Keratinocyte (primary cell): ENCODE measurements at regions not wholly inside any gene's neighbourhood (a gene's known extent, or its start where the extent isn't known, plus 50 kb on each side); places are given as distances from the start of the nearest gene placed in this dataset.

ENCODE experiments used
- DNase-seq: peaks from one replicate; pipeline ENCODE4 v3.0.0-alpha.2; 2011; ENCODE audit warnings: low read depth, missing footprints, low spot score
- FAIRE-seq: peaks from 2 replicates; lab custom pipeline; 2011; peaks lifted over from hg19 to GRCh38; lab: Jason Lieb, UNC
- H2AFZ ChIP-seq: 2 replicates; pipeline ENCODE4 v1.6.0; 2012; ENCODE audit warnings: low read length, control low read depth, inconsistent platforms; ENCODE audit not compliant: control insufficient read depth
- H3K27ac ChIP-seq: 2 replicates; pipeline ENCODE4 v1.5.1; 2011; ENCODE audit warnings: low read length; ENCODE audit not compliant: control insufficient read depth, insufficient read depth
- H3K27me3 ChIP-seq: 3 replicates; pipeline ENCODE4 v1.6.0; 2011; ENCODE audit warnings: low read length; ENCODE audit not compliant: control insufficient read depth, insufficient read depth; ENCODE audit errors: extremely low read depth
- H3K36me3 ChIP-seq, 2 experiments: 2 replicates in 1 of 2; 3 replicates in 1 of 2; pipeline ENCODE4 v1.5.1; 2011; ENCODE audit warnings: low read length in 2 of 2, mild to moderate bottlenecking in 1 of 2; ENCODE audit not compliant: control insufficient read depth in 2 of 2, insufficient read depth in 2 of 2; ENCODE audit errors: extremely low read depth in 1 of 2
- H3K4me1 ChIP-seq: 3 replicates; pipeline ENCODE4 v1.5.1; 2011; ENCODE audit warnings: low read length; ENCODE audit not compliant: control insufficient read depth, insufficient read depth; ENCODE audit errors: extremely low read depth
- H3K4me2 ChIP-seq: 3 replicates; pipeline ENCODE4 v1.6.0; 2011; ENCODE audit warnings: low read depth, low read length; ENCODE audit not compliant: control insufficient read depth, insufficient read depth; ENCODE audit errors: extremely low read depth
- H3K4me3 ChIP-seq, 3 experiments: fragments of 200-600 bp in 1 of 3; sonication (generic) in 1 of 3; 2 replicates in 2 of 3; 3 replicates in 1 of 3; pipeline ENCODE4 v1.5.1; 2011 to 2016; ENCODE audit warnings: low read length in 3 of 3, mild to moderate bottlenecking in 3 of 3, control low read depth in 2 of 3, inconsistent platforms in 1 of 3, low read depth in 1 of 3, mixed read lengths in 1 of 3, mixed run types in 1 of 3, moderate library complexity in 1 of 3; ENCODE audit not compliant: control insufficient read depth in 2 of 3, insufficient read depth in 2 of 3; ENCODE audit errors: extremely low read depth in 1 of 3
- H3K79me2 ChIP-seq: 2 replicates; pipeline ENCODE4 v1.6.0; 2012; ENCODE audit warnings: low read length; ENCODE audit not compliant: control insufficient read depth, insufficient read depth
- H3K9ac ChIP-seq: 3 replicates; pipeline ENCODE4 v1.6.0; 2011; ENCODE audit warnings: low read length; ENCODE audit not compliant: control insufficient read depth, insufficient read depth; ENCODE audit errors: extremely low read depth
- H3K9me1 ChIP-seq: 3 replicates; pipeline ENCODE4 v1.6.0; 2011; ENCODE audit warnings: low read length; ENCODE audit not compliant: control insufficient read depth, insufficient read depth; ENCODE audit errors: extremely low read depth
- H3K9me3 ChIP-seq: 2 replicates; pipeline ENCODE4 v1.5.1; 2012; ENCODE audit warnings: low read depth, low read length; ENCODE audit not compliant: control insufficient read depth
- H4K20me1 ChIP-seq: 3 replicates; pipeline ENCODE4 v1.6.0; 2011; ENCODE audit warnings: low read length; ENCODE audit not compliant: control insufficient read depth, insufficient read depth; ENCODE audit errors: extremely low read depth
- EZH2 ChIP-seq: IDR thresholded peaks from one replicate; pipeline ENCODE4 v1.6.1; 2012; ENCODE audit warnings: inconsistent platforms, mild to moderate bottlenecking, low read length, moderate library complexity
- dilution Hi-C: fragments of 300-500 bp; cut with MboI; formaldehyde crosslinking; loops from one replicate; pipeline ENCODE4 v1.7.0; 2020; ENCODE audit warnings: low sequenced_read_pairs; ENCODE audit not compliant: extremely low pct_ligation_motif_present
- TF ChIP-seq, protein P1 (sequence below), 3 experiments: IDR thresholded peaks in 1 of 3; conservative IDR thresholded peaks in 1 of 3; optimal IDR thresholded peaks in 1 of 3; 2 replicates in 2 of 3; 3 replicates in 1 of 3; pipeline versions ENCODE3 to v1.5.1; 2011; ENCODE audit warnings: low read length in 3 of 3, mild to moderate bottlenecking in 3 of 3, moderate library complexity in 2 of 3, control low read depth in 1 of 3, inconsistent platforms in 1 of 3; ENCODE audit not compliant: insufficient read depth in 2 of 3; ENCODE audit errors: extremely low read depth in 1 of 3

GRCh38 chr14:98955036-98955740 is 316.8 kb downstream of the BCL11B start:
- Histone ChIP-seq H3K9ac (no peak overlapping the region), H3K4me3 (no peak overlapping the region), H3K9me3 (no peaks in the 10 kb centered on the region), H3K27me3 (peaks cover 4% of the 10 kb centered on the region), H3K4me1 (peaks cover 20% of the 10 kb centered on the region), H3K9me1 (peaks cover 2% of the 10 kb centered on the region), H3K27ac (no peak overlapping the region), H3K4me2 (no peak overlapping the region), H3K36me3 (no peaks in the 10 kb centered on the region), H3K79me2 (no peaks in the 10 kb centered on the region), H2AFZ (no peak overlapping the region), H4K20me1 (no peaks in the 10 kb centered on the region)
- dilution Hi-C loops = no loop called here
- TF ChIP-seq, protein P1, sequence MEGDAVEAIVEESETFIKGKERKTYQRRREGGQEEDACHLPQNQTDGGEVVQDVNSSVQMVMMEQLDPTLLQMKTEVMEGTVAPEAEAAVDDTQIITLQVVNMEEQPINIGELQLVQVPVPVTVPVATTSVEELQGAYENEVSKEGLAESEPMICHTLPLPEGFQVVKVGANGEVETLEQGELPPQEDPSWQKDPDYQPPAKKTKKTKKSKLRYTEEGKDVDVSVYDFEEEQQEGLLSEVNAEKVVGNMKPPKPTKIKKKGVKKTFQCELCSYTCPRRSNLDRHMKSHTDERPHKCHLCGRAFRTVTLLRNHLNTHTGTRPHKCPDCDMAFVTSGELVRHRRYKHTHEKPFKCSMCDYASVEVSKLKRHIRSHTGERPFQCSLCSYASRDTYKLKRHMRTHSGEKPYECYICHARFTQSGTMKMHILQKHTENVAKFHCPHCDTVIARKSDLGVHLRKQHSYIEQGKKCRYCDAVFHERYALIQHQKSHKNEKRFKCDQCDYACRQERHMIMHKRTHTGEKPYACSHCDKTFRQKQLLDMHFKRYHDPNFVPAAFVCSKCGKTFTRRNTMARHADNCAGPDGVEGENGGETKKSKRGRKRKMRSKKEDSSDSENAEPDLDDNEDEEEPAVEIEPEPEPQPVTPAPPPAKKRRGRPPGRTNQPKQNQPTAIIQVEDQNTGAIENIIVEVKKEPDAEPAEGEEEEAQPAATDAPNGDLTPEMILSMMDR (optimal IDR thresholded peaks at IDR 0.05 in 1 of 3, IDR thresholded peaks at IDR 0.05 in 1 of 3, conservative IDR thresholded peaks at IDR 0.05 in 1 of 3; ENCODE audit: extremely low read depth in 1 of 3, insufficient read depth in 2 of 3, low read length in 3 of 3) = no peak
- no peak for TF ChIP-seq EZH2
- DNase-seq (no peak), FAIRE-seq (no peak)

- Histone ChIP-seq H3K9me1 (peaks cover 2% of the 10 kb centered on the region), H3K4me1 (peaks cover 20% of the 10 kb centered on the region), H3K9ac (no peak overlapping the region), H3K9me3 (no peaks in the 10 kb centered on the region), H3K79me2 (no peaks in the 10 kb centered on the region), H3K36me3 (no peaks in the 10 kb centered on the region), H2AFZ (no peak overlapping the region), H4K20me1 (no peaks in the 10 kb centered on the region), H3K27me3 (peaks cover 4% of the 10 kb centered on the region), H3K27ac (no peak overlapping the region), H3K4me2 (no peak overlapping the region), H3K4me3 (no peak overlapping the region)
- DNase-seq (no peak), FAIRE-seq (no peak)
- TF ChIP-seq, protein P1 (optimal IDR thresholded peaks at IDR 0.05 in 1 of 3, IDR thresholded peaks at IDR 0.05 in 1 of 3, conservative IDR thresholded peaks at IDR 0.05 in 1 of 3; ENCODE audit: extremely low read depth in 1 of 3, insufficient read depth in 2 of 3, low read length in 3 of 3) = no peak
- TF ChIP-seq EZH2 = no peak
- dilution Hi-C loops = no loop called here
Observed at GRCh38 chr14:98955741-98956070, 316.3 kb downstream of the BCL11B start.
